Fibroblast of skin of abdomen (primary cell): ENCODE measurements at regions not wholly inside any gene's neighbourhood (a gene's known extent, or its start where the extent isn't known, plus 50 kb on each side); places are given as distances from the start of the nearest gene placed in this dataset.

ENCODE experiments used
- DNase-seq: peaks from one replicate; pipeline ENCODE4 v3.0.0-alpha.2; 2013

- no peak for DNase-seq
Measured at GRCh38 chr9:38119560-38120236, 50.7 kb upstream of the SHB start.

GRCh38 chr9:38118862-38119438, 49.9 kb upstream of the SHB start:
- no peak for DNase-seq
